Gastrocnemius medialis (tissue), 4 donors: ENCODE measurements at regions not wholly inside any gene's neighbourhood (a gene's known extent, or its start where the extent isn't known, plus 50 kb on each side); places are given as distances from the start of the nearest gene placed in this dataset.
"Not testable (repeated sequence)": the region's sequence is repeated elsewhere in the genome, so short reads cannot be mapped to it uniquely, and the experiment has no call there.

Experiments used
- POLR2A ChIP-seq, 2 donors: fragments of 450-650 bp; IDR thresholded peaks; one replicate each; pipeline ENCODE4 v1.6.1; 2017; ENCODE audit warnings: antibody characterized with exemption in 2 of 2, mild to moderate bottlenecking in 2 of 2, moderate library complexity in 2 of 2
- TF ChIP-seq, protein P1 (sequence below), 5 experiments: fragments of 450-650 bp in 3 of 5; fragments of 200-600 bp in 2 of 5; sonication (generic) in 2 of 5; IDR thresholded peaks in 4 of 5; conservative IDR thresholded peaks in 1 of 5; 1 replicate in 4 of 5; 2 replicates in 1 of 5; pipeline ENCODE4 v1.5.1; 2016 to 2019; ENCODE audit warnings: antibody characterized with exemption in 5 of 5, mild to moderate bottlenecking in 3 of 5, moderate library complexity in 3 of 5

DNA sequence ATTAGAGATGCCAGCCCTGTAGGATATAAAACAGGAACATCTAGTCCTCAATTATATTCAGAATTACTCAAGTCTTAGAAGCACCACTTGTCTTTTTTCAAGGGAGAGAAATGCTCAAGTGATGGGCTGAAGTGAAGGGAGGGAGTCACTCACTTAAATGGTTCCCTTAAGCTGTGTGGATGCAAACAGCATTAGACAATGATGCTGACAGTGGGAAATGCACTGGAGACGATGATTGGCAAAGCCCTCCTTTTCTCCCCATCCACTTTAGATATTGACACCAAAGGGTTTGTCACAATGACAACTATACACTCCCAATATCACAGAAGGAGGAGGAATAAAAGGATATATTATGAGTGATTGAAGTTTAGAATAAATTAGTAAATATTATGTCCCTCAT is 491.4 kb upstream of the SMIM31 start:
- TF ChIP-seq, protein P1, sequence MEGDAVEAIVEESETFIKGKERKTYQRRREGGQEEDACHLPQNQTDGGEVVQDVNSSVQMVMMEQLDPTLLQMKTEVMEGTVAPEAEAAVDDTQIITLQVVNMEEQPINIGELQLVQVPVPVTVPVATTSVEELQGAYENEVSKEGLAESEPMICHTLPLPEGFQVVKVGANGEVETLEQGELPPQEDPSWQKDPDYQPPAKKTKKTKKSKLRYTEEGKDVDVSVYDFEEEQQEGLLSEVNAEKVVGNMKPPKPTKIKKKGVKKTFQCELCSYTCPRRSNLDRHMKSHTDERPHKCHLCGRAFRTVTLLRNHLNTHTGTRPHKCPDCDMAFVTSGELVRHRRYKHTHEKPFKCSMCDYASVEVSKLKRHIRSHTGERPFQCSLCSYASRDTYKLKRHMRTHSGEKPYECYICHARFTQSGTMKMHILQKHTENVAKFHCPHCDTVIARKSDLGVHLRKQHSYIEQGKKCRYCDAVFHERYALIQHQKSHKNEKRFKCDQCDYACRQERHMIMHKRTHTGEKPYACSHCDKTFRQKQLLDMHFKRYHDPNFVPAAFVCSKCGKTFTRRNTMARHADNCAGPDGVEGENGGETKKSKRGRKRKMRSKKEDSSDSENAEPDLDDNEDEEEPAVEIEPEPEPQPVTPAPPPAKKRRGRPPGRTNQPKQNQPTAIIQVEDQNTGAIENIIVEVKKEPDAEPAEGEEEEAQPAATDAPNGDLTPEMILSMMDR (IDR thresholded peaks at IDR 0.05 in 4 of 5, conservative IDR thresholded peaks at IDR 0.05 in 1 of 5) = not testable (repeated sequence)
- TF ChIP-seq POLR2A (IDR thresholded peaks at IDR 0.05) = not testable (repeated sequence)
